ENCODE measurements at regions not wholly inside any gene's neighbourhood (a gene's known extent, or its start where the extent isn't known, plus 50 kb on each side); places are given as distances from the start of the nearest gene placed in this dataset.

- Histone ChIP-seq H3K27me3 (no peaks in the 10 kb centered on the region), H3K4me1 (peaks cover 0 to 11% (median 2%) of the 10 kb centered on the region in 4 donors), H3K9me3 (no peaks in the 10 kb centered on the region), H3K27ac (no peak overlapping the region), H3K36me3 (no peaks in the 10 kb centered on the region), H3K4me3 (no peak overlapping the region)
- no peak for ATAC-seq (ENCODE audit: low FRiP score in 2 of 2)
- TF ChIP-seq CTCF (IDR thresholded peaks at IDR 0.05) (no peak), POLR2AphosphoS5 (IDR thresholded peaks at IDR 0.05) (no peak), POLR2A (IDR thresholded peaks at IDR 0.05) (no peak), EP300 (IDR thresholded peaks at IDR 0.05) (no peak)
- WGBS, 2 donors, result 61 to 85% methylated on average over 2 of the region's 2 CpGs
- no peak for DNase-seq
These were observed 181.9 kb downstream of the NUAK1 start for GRCh38 chr12:105956662-105957457.

GRCh38 chr12:105960319-105961083 is 178.3 kb downstream of the NUAK1 start:
- ATAC-seq (ENCODE audit: low FRiP score in 2 of 2), result peak; percentile 38 to 74
- H3K4me1 ChIP-seq, result peaks cover 0 to 4% (median under 1%) of the 10 kb centered on the region in 4 donors
- H3K27ac ChIP-seq, result no peak overlapping the region
- H3K27me3 ChIP-seq, result no peaks in the 10 kb centered on the region
- no peaks in the 10 kb centered on the region for H3K36me3 ChIP-seq
- no peak overlapping the region for H3K4me3 ChIP-seq
- no peaks in the 10 kb centered on the region for H3K9me3 ChIP-seq
- 43 to 49% methylated on average over 3 of the region's 3 CpGs for WGBS, 2 donors
- peak in 1 of 2 donors; percentile 30 for DNase-seq
- no peak for TF ChIP-seq CTCF (IDR thresholded peaks at IDR 0.05)
- no peak for TF ChIP-seq POLR2A (IDR thresholded peaks at IDR 0.05)
- TF ChIP-seq EP300 (IDR thresholded peaks at IDR 0.05), result no peak
- no peak for TF ChIP-seq POLR2AphosphoS5 (IDR thresholded peaks at IDR 0.05)

- H3K36me3 ChIP-seq, result no peaks in the 10 kb centered on the region
- H3K4me3 ChIP-seq, result no peak overlapping the region
- WGBS, 2 donors, result 85 to 88% methylated on average over 1 of the region's 1 CpG
- ATAC-seq (ENCODE audit: low FRiP score in 2 of 2) (no peak), DNase-seq (no peak)
- no peaks in the 10 kb centered on the region for H3K27me3 ChIP-seq
- H3K27ac ChIP-seq, result no peak overlapping the region
- no peaks in the 10 kb centered on the region for H3K9me3 ChIP-seq
- peaks cover 4 to 6% (median 4%) of the 10 kb centered on the region in 4 donors for H3K4me1 ChIP-seq
- TF ChIP-seq EP300 (IDR thresholded peaks at IDR 0.05), result no peak
- no peak for TF ChIP-seq CTCF (IDR thresholded peaks at IDR 0.05)
- TF ChIP-seq POLR2AphosphoS5 (IDR thresholded peaks at IDR 0.05), result no peak
- no peak for TF ChIP-seq POLR2A (IDR thresholded peaks at IDR 0.05)
These were observed 176.7 kb downstream of the NUAK1 start for GRCh38 chr12:105961821-105962671.

- Histone ChIP-seq H3K4me3 (no peak overlapping the region), H3K27me3 (no peaks in the 10 kb centered on the region), H3K4me1 (peaks cover 0 to 16% (median 9%) of the 10 kb centered on the region in 4 donors), H3K27ac (peak overlapping the region in 2 of 4 donors; percentile 54 to 57), H3K36me3 (no peaks in the 10 kb centered on the region), H3K9me3 (no peaks in the 10 kb centered on the region)
- WGBS, 2 donors, result 27 to 57% methylated on average over 5 of the region's 5 CpGs
- TF ChIP-seq EP300 (IDR thresholded peaks at IDR 0.05) (no peak), POLR2A (IDR thresholded peaks at IDR 0.05) (no peak), POLR2AphosphoS5 (IDR thresholded peaks at IDR 0.05) (no peak), CTCF (IDR thresholded peaks at IDR 0.05) (no peak)
- ATAC-seq (ENCODE audit: low FRiP score in 2 of 2) (no peak), DNase-seq (no peak)
These were observed 171.5 kb downstream of the NUAK1 start for GRCh38 chr12:105967038-105967776.

Measured in upper lobe of left lung (tissue), 6 donors.